ENCODE measurements at regions not wholly inside any gene's neighbourhood (a gene's known extent, or its start where the extent isn't known, plus 50 kb on each side); places are given as distances from the start of the nearest gene placed in this dataset.

DNA sequence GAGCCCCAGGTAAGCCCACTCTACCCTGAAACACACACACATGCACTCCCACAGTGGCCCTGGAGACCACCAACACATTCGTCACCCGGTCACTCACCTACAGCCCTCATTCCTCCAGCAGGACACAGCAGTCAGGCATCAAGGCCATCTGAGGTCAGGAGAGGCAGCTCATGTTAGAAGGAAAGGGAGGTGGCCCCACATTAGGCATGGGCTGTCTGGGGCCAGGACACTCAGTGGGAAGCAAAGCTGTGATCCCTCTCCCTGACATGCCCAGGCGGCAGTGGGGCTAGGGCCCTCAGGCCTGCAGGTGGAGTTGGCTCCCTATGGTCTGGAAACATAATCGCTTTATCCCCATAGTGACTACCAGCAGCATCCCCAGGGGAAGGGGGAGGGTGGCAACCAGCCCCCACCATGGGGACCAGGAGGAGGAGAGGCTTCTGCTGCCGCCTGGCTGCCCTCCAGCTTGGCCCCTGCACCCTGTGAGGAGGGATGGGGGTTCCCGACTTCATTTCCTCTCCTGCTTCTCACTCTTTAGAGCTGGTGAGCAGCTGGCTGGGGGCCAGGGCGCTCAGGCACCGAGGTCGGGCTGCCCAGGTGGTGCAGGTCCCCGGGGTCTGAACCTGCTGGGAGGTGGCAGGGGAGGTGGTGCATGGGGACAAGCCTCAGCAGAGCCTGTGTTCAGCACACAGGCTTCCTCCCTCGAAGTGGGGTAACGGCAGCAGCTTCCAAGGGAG, 76.6 kb upstream of the CST7 start:
- Histone ChIP-seq H3K9ac (ENCODE audit: insufficient read depth, low read length, poor library complexity, severe bottlenecking) (no peak overlapping the region), H3K4me2 (replicated peaks; ENCODE audit: extremely low read depth, low read length, poor library complexity, severe bottlenecking) (no peak overlapping the region), H3K4me1 (ENCODE audit: control insufficient read depth in 1 of 2, insufficient read depth in 2 of 2, low read length in 2 of 2) (no peaks in the 10 kb centered on the region), H3K4me3 (replicated peaks in 1 of 3; ENCODE audit: low read depth in 2 of 3, low read length in 3 of 3) (no peak overlapping the region), H3K9me3 (replicated peaks in 1 of 2; ENCODE audit: control insufficient read depth in 1 of 2, insufficient read depth in 1 of 2, low read length in 2 of 2) (no peaks in the 10 kb centered on the region), H3K27ac (ENCODE audit: low read depth in 1 of 2, low read length in 2 of 2) (no peak overlapping the region), H3K36me3 (replicated peaks in 1 of 2; ENCODE audit: control insufficient read depth in 1 of 2, insufficient read depth in 2 of 2, low read length in 2 of 2) (no peaks in the 10 kb centered on the region), H2AFZ (ENCODE audit: insufficient read depth, low read depth, low read length, poor library complexity, severe bottlenecking) (no peak overlapping the region), H3K79me2 (ENCODE audit: insufficient read depth, low read length) (no peaks in the 10 kb centered on the region), H4K20me1 (ENCODE audit: insufficient read depth, low read length) (no peaks in the 10 kb centered on the region), H3K27me3 (ENCODE audit: control insufficient read depth in 2 of 2, insufficient read depth in 2 of 2, low read length in 2 of 2) (peaks cover 0 to 2% of the 10 kb centered on the region in 2 donors)
- intact Hi-C loops (cut with micrococcal nuclease), result no loop called here
- DNase-seq, result no peak
- Mint-ChIP-seq H3K4me1 (peaks cover 5% of the 10 kb centered on the region), H3K4me3 (no peak overlapping the region), H3K9me3 (peaks cover 0 to 3% (median 0%) of the 10 kb centered on the region in 7 donors), H3K36me3 (no peaks in the 10 kb centered on the region), H3K27ac (no peak overlapping the region), H3K27me3 (ENCODE audit: low read depth in 3 of 3) (peaks cover 0 to 4% (median 0%) of the 10 kb centered on the region in 3 donors)
- TF ChIP-seq, protein P1, sequence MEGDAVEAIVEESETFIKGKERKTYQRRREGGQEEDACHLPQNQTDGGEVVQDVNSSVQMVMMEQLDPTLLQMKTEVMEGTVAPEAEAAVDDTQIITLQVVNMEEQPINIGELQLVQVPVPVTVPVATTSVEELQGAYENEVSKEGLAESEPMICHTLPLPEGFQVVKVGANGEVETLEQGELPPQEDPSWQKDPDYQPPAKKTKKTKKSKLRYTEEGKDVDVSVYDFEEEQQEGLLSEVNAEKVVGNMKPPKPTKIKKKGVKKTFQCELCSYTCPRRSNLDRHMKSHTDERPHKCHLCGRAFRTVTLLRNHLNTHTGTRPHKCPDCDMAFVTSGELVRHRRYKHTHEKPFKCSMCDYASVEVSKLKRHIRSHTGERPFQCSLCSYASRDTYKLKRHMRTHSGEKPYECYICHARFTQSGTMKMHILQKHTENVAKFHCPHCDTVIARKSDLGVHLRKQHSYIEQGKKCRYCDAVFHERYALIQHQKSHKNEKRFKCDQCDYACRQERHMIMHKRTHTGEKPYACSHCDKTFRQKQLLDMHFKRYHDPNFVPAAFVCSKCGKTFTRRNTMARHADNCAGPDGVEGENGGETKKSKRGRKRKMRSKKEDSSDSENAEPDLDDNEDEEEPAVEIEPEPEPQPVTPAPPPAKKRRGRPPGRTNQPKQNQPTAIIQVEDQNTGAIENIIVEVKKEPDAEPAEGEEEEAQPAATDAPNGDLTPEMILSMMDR (IDR thresholded peaks at IDR 0.05), result no peak
- 6% methylated on average over 2 of the region's 12 CpGs for WGBS (ENCODE audit: insufficient coverage)

DNA sequence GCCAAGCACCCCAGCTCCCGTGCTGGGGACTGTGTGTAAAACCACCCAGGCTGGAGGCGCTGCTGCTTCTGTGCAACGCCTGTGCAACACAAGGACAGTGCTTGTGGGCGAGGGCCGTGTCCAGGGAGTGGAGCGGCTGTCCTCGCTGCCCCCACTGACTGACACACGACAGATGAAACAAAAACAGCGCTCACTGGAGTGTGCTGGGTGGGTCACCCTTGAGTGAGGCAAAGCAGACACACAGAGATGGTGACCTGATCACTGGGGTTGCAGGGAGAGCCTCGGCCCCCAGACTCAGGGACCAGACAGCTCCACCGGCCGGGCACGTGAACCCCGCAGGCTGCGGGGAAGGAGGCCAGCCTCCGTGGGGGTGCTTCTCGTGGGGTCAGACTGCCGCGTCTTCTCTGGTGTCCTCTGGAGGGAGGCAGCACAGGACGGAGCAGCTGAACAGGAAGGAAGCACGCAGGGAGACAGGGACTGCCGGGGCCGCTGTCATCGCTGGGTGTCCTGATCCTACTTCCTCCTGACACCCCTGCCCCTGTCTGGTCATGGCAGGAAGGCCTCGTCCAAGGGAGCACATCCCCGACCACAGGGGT, 75.9 kb upstream of the CST7 start:
- no peak overlapping the region for H3K4me3 Mint-ChIP-seq
- H3K36me3 Mint-ChIP-seq, result no peaks in the 10 kb centered on the region
- H3K9me3 Mint-ChIP-seq, result peaks cover 0 to 3% (median 0%) of the 10 kb centered on the region in 7 donors
- H2AFZ ChIP-seq (ENCODE audit: insufficient read depth, low read depth, low read length, poor library complexity, severe bottlenecking), result no peak overlapping the region
- intact Hi-C loops (cut with micrococcal nuclease), result no loop called here
- H3K79me2 ChIP-seq (ENCODE audit: insufficient read depth, low read length), result no peaks in the 10 kb centered on the region
- no peaks in the 10 kb centered on the region for H3K9me3 ChIP-seq (replicated peaks in 1 of 2; ENCODE audit: control insufficient read depth in 1 of 2, insufficient read depth in 1 of 2, low read length in 2 of 2)
- 51% methylated on average over 24 of the region's 26 CpGs for WGBS (ENCODE audit: insufficient coverage)
- TF ChIP-seq, protein P1 (IDR thresholded peaks at IDR 0.05), result no peak
- H3K27me3 Mint-ChIP-seq (ENCODE audit: low read depth in 3 of 3), result peaks cover 0 to 4% (median 0%) of the 10 kb centered on the region in 3 donors
- no peak overlapping the region for H3K27ac ChIP-seq (ENCODE audit: low read depth in 1 of 2, low read length in 2 of 2)
- H3K9ac ChIP-seq (ENCODE audit: insufficient read depth, low read length, poor library complexity, severe bottlenecking), result no peak overlapping the region
- no peaks in the 10 kb centered on the region for H3K4me1 ChIP-seq (ENCODE audit: control insufficient read depth in 1 of 2, insufficient read depth in 2 of 2, low read length in 2 of 2)
- no peak overlapping the region for H3K27ac Mint-ChIP-seq
- no peaks in the 10 kb centered on the region for H4K20me1 ChIP-seq (ENCODE audit: insufficient read depth, low read length)
- peaks cover 5% of the 10 kb centered on the region for H3K4me1 Mint-ChIP-seq
- no peaks in the 10 kb centered on the region for H3K36me3 ChIP-seq (replicated peaks in 1 of 2; ENCODE audit: control insufficient read depth in 1 of 2, insufficient read depth in 2 of 2, low read length in 2 of 2)
- no peak overlapping the region for H3K4me2 ChIP-seq (replicated peaks; ENCODE audit: extremely low read depth, low read length, poor library complexity, severe bottlenecking)
- H3K27me3 ChIP-seq (ENCODE audit: control insufficient read depth in 2 of 2, insufficient read depth in 2 of 2, low read length in 2 of 2), result peaks cover 0 to 2% of the 10 kb centered on the region in 2 donors
- DNase-seq, result no peak
- H3K4me3 ChIP-seq (replicated peaks in 1 of 3; ENCODE audit: low read depth in 2 of 3, low read length in 3 of 3), result no peak overlapping the region

Measured in CD14-positive monocyte (primary cell).